Heart right ventricle (tissue), 16 donors: ENCODE measurements at regions not wholly inside any gene's neighbourhood (a gene's known extent, or its start where the extent isn't known, plus 50 kb on each side); places are given as distances from the start of the nearest gene placed in this dataset.

Experiments
- ATAC-seq, 8 donors: fragments of 200-7000 bp; cut with Tn5 transposase; one replicate each; pipeline ENCODE4 v1.9.1; 2020; ENCODE audit warnings: mild to moderate bottlenecking in 8 of 8, moderate library complexity in 8 of 8, moderate number of reproducible peaks in 1 of 8
- DNase-seq, 2 donors: peaks; one replicate each; pipeline ENCODE4 v3.0.0-alpha.2; 2020
- H3K27ac ChIP-seq, 10 donors: fragments of 200-600 bp; sonication (generic) in 2 of 10; one replicate each; pipeline versions ENCODE4 v1.5.0 to v1.8.0; 2020 to 2022; ENCODE audit warnings: mild to moderate bottlenecking in 3 of 10
- H3K27me3 ChIP-seq, 7 donors: fragments of 200-600 bp; one replicate each; pipeline ENCODE4 v1.8.0; 2021 to 2022; ENCODE audit warnings: mild to moderate bottlenecking in 2 of 7
- H3K36me3 ChIP-seq, 9 donors: fragments of 200-600 bp; sonication (generic) in 1 of 9; one replicate each; pipeline versions ENCODE4 v1.5.0 to v1.8.0; 2020 to 2022; ENCODE audit warnings: mild to moderate bottlenecking in 2 of 9
- H3K4me1 ChIP-seq, 9 donors: fragments of 200-600 bp; sonication (generic) in 1 of 9; one replicate each; pipeline versions ENCODE4 v1.5.0 to v1.8.0; 2020 to 2022; ENCODE audit warnings: mild to moderate bottlenecking in 4 of 9
- H3K4me3 ChIP-seq, 10 donors: fragments of 200-600 bp; sonication (generic) in 2 of 10; one replicate each; pipeline versions ENCODE4 v1.5.0 to v1.8.0; 2020 to 2022; ENCODE audit warnings: mild to moderate bottlenecking in 7 of 10, moderate library complexity in 2 of 10
- H3K9me3 ChIP-seq, 11 donors: fragments of 200-600 bp in 10 of 11; sonication (generic) in 2 of 11; one replicate each; pipeline versions ENCODE4 v1.5.0 to v1.8.0; 2013 to 2022; ENCODE audit warnings: mild to moderate bottlenecking in 2 of 11, control low read depth in 1 of 11, moderate library complexity in 1 of 11
- WGBS, 2 donors: extraction: QIAGEN DNeasy Blood & Tissue Kit; methylation state at CpG; one replicate each; pipeline ENCODE4 v1.1.7; 2013; ENCODE audit warnings: inconsistent platforms in 1 of 2; 5-methylcytosine and 5-hydroxymethylcytosine counted together
- intact Hi-C, 10 donors: fragments of 100-400 bp; cut with DNase I; formaldehyde crosslinking; loops; one replicate each; pipeline versions ENCODE4 v1.11.1 to v1.14.2; 2022
- TF ChIP-seq, protein P1 (sequence below), 9 donors: fragments of 200-600 bp; sonication (generic) in 2 of 9; IDR thresholded peaks; one replicate each; pipeline versions ENCODE4 v1.5.0 to v1.8.0; 2021 to 2022; ENCODE audit warnings: antibody characterized with exemption in 9 of 9, mild to moderate bottlenecking in 5 of 9, moderate library complexity in 1 of 9
- donor health status: Arrhythmogenic right ventricular cardiomyopathy.
- donor health status: ischemic (EF 13 %, LVEDD 7.1; RV severe dilation, severe dysfunction).
- donor health status: healthy with polysubstance abuse.
- donor health status: DM: no; HTN: yes; CAD: no.
- donor health status: DM: no; HTN: no; CAD: no.
- donor health status: ischemic (EF 25% LVEDD 6.9; RV normal size, moderate dysfunction).
- donor health status: ischemic (EF 25% LVEDD 5.7; RV mildly dilated, moderate dysfunction).
- donor health status: healthy.
- donor health status: DM: yes; HTN: yes; CAD: no.
- donor health status: Ischemic cardiomyopathy.
- donor health status: ischemic (EF 35%, LVEDD 5.7; RV mildly dilated, moderate dysfunction).
- donor health status: nonischemic (EF 11% LVEDD 7.7; RV severe dilation, severe dysfunction).
- donor health status: DM: yes; HTN: yes; CAD: no.
- donor health status: PGD.
- donor health status: ischemic (EF 29% LVEDD 5.4; RV normal size, mild dysfunction).
- donor health status: nonischemic (EF 23%, LVEDD 6.1; RV moderate dilation, normal function).

DNA sequence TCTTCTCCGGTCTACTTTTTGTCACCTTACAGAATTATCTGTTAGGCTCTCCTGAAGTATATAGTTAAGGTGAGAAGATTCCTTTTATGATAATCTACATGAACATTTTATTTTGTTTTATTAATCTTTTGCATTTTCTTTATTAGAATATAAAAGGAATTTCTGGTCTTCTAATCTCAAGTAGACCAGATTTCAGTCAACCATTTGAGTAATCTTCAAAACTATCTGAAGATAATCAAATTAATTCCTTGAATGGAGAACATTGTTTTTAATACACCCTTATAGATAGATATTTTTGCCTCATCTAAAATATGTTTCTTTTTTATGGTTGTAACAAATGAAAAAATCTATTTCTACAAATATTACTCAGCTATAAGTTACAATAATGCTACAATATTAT is 381.7 kb upstream of the PCDH20 start:
- ATAC-seq, result no peak
- no peaks in the 10 kb centered on the region for H3K4me1 ChIP-seq
- no peak overlapping the region for H3K27ac ChIP-seq
- no peak for DNase-seq
- TF ChIP-seq, protein P1, sequence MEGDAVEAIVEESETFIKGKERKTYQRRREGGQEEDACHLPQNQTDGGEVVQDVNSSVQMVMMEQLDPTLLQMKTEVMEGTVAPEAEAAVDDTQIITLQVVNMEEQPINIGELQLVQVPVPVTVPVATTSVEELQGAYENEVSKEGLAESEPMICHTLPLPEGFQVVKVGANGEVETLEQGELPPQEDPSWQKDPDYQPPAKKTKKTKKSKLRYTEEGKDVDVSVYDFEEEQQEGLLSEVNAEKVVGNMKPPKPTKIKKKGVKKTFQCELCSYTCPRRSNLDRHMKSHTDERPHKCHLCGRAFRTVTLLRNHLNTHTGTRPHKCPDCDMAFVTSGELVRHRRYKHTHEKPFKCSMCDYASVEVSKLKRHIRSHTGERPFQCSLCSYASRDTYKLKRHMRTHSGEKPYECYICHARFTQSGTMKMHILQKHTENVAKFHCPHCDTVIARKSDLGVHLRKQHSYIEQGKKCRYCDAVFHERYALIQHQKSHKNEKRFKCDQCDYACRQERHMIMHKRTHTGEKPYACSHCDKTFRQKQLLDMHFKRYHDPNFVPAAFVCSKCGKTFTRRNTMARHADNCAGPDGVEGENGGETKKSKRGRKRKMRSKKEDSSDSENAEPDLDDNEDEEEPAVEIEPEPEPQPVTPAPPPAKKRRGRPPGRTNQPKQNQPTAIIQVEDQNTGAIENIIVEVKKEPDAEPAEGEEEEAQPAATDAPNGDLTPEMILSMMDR (IDR thresholded peaks at IDR 0.05), result no peak
- peaks cover 0 to 4% (median 0%) of the 10 kb centered on the region in 11 donors for H3K9me3 ChIP-seq
- no peak overlapping the region for H3K4me3 ChIP-seq
- no peaks in the 10 kb centered on the region for H3K36me3 ChIP-seq
- intact Hi-C loops, result no loop called here
- WGBS, 2 donors, result 97 to 100% methylated on average over 1 of the region's 1 CpG
- H3K27me3 ChIP-seq, result no peaks in the 10 kb centered on the region

DNA sequence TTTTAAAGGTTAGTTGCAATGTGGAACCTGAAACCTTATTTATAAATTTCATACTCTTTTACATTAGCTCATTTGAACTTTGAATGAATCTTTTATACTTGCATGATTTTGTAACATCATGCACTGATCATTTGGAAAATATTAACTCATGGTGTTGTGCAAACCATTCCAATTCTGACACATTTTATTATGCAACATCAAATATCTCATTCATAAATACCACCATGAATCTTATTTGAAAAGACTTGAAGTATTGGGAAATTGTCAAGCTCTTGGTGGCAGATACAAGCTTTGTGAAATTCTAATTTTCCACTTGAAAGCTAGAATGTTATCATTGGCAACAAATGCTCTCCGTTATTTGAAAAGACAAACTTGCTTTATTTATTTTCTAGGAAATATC is 379.9 kb upstream of the PCDH20 start:
- Histone ChIP-seq H3K27me3 (no peaks in the 10 kb centered on the region), H3K4me1 (no peaks in the 10 kb centered on the region), H3K27ac (no peak overlapping the region), H3K4me3 (no peak overlapping the region), H3K9me3 (peaks cover 0 to 4% (median 0%) of the 10 kb centered on the region in 11 donors), H3K36me3 (no peaks in the 10 kb centered on the region)
- intact Hi-C loops, result no loop called here
- DNase-seq (no peak), ATAC-seq (peak in 7 of 8 donors; percentile 35 to 76 (median 61))
- WGBS, 2 donors, result 58 to 74% methylated on average over 1 of the region's 1 CpG
- TF ChIP-seq, protein P1 (IDR thresholded peaks at IDR 0.05), result no peak

DNA sequence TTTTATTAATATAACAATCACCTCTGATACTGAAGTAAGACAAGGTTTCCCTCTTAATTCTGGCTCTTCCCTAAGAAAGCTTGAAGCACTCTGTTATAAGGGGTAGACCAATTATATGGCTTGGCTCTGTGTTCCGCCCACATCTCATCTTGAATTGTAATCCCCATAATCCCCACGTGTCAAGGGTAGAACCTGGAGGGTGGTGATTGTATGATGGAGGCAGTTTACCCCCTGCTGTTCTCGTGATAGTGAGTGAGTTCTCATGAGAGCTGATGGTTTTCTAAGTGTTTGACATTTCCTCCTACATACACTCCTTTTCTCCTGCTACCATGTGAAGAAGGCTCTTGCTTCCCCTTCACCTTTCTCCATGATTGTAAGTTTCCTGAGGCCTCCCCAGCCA is 363.8 kb upstream of the PCDH20 start:
- peaks cover 0 to 6% (median 0%) of the 10 kb centered on the region in 9 donors for H3K4me1 ChIP-seq
- ATAC-seq (no peak), DNase-seq (no peak)
- intact Hi-C loops, result no loop called here
- H3K36me3 ChIP-seq, result no peaks in the 10 kb centered on the region
- H3K27me3 ChIP-seq, result no peaks in the 10 kb centered on the region
- TF ChIP-seq, protein P1 (IDR thresholded peaks at IDR 0.05), result no peak
- H3K9me3 ChIP-seq, result no peaks in the 10 kb centered on the region
- WGBS, 2 donors, result 69 to 77% methylated on average over 3 of the region's 3 CpGs
- no peak overlapping the region for H3K27ac ChIP-seq
- no peak overlapping the region for H3K4me3 ChIP-seq

DNA sequence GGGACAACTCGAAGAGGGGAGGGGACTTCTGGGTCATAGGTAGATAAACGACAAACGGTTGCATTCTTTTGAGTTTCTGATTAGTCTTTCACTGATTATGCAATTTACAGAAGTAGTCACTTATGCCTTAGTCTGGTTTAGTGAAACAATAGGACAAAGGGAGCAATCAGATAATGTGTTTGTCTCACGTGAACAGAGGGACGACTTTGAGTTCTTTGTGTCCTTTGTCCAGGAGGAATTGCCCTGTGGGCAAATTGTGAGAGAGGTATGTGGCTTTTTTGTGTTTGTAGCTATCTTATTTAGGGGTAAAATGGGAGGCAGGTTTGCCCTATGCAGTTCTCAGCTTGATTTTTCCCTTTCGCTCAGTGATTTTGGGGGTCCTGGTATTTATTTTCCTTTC is 362.9 kb upstream of the PCDH20 start:
- Histone ChIP-seq H3K4me1 (peaks cover 0 to 6% (median 0%) of the 10 kb centered on the region in 9 donors), H3K4me3 (no peak overlapping the region), H3K27ac (peak overlapping the region in 1 of 10 donors; percentile 4), H3K36me3 (no peaks in the 10 kb centered on the region), H3K9me3 (no peaks in the 10 kb centered on the region), H3K27me3 (no peaks in the 10 kb centered on the region)
- WGBS, 2 donors, result 70 to 72% methylated on average over 6 of the region's 6 CpGs
- intact Hi-C loops, result no loop called here
- ATAC-seq (no peak), DNase-seq (no peak)
- TF ChIP-seq, protein P1 (IDR thresholded peaks at IDR 0.05), result no peak
